Erythroblast (primary cell): ENCODE measurements at regions not wholly inside any gene's neighbourhood (a gene's known extent, or its start where the extent isn't known, plus 50 kb on each side); places are given as distances from the start of the nearest gene placed in this dataset.

Experiments
- GATA1 ChIP-seq: IDR thresholded peaks from 2 replicates; pipeline ENCODE4 v1.6.1; 2011; ENCODE audit warnings: low read depth, mild to moderate bottlenecking, control low read depth, low read length, moderate library complexity
- POLR2A ChIP-seq: IDR thresholded peaks from 2 replicates; pipeline ENCODE4 v1.6.1; 2011; ENCODE audit warnings: mild to moderate bottlenecking, low read length

- TF ChIP-seq POLR2A (no peak), GATA1 (no peak)
Measured at GRCh38 chr6:120202878-120203277, 853.3 kb upstream of the MAN1A1 start.
